NCI-H1436 treated with DMSO at 0.1 percent for 48 hours (cell line): ENCODE measurements at regions not wholly inside any gene's neighbourhood (a gene's known extent, or its start where the extent isn't known, plus 50 kb on each side); places are given as distances from the start of the nearest gene placed in this dataset.

Source experiments
- DNase-seq: peaks from one replicate; lab custom pipeline; 2025; lab: John Stamatoyannopoulos, UW

DNA sequence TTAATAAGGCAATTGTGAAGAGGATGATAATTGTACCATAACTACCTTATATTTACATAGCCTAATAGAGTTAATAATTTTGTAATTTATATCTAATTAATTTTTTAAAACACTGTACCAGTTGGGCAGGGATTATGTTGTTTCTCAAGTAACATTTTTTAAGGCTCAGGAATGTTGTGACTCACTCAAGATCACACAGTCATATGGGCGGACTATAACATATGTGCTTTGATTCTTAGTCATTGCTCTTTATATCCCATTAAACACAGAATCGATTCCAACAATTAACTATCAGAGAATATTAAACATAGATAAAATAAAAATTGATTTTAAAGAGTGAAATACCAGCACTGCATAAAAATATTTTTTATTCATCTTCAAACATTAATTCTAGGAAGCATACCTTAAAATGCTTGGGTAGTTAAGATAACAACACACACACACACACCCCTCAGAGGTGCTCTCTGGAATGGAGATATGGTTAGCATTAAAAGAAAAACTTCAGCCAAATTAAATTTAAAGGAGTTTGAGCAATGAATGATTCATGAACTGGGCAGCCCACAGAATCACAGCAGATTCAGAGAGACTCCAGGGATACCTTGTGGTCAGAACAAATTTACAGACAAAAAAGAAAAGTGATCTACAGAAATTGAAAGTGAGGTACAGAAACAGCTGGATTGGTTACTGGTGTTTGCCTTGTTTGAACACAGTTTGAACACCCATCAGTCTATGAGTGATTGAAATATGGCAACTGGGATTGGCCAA is 869.4 kb upstream of the ID2 start:
- no peak for DNase-seq

DNA sequence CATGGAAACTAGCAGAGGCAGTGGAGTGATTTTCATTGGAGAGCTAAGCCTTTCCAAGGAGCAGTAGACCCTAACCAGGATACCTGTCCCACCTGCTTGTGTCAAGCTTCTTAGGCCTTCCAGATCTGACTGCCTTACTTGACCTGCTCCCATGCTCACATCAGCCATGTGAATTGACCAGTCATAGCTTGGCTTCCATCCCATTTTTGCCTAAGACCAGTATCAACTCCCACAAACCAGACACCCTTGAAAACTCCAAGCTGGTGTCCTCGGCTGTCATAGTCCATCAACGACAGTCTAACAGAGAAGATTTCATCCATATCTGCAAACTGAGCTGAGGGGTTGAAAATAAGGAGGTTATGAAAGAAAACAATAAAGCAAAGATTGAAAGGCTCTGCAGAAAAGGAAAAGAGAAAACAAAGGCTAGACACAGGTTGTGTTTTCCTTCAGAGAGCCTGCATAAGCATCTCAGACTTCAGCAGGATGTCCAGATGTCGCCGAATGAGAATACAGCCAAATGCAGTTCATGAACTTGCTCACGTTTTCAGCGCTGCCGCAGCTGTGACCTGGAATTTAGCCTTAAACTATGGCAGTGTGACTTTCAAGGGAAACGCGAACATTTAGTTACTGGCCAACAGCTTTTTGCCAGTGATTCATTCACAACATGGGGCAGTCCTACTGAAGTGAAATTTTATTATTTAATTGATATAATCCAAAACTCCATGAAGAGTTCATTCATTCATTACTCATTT is 868.1 kb upstream of the ID2 start:
- no peak for DNase-seq

DNA sequence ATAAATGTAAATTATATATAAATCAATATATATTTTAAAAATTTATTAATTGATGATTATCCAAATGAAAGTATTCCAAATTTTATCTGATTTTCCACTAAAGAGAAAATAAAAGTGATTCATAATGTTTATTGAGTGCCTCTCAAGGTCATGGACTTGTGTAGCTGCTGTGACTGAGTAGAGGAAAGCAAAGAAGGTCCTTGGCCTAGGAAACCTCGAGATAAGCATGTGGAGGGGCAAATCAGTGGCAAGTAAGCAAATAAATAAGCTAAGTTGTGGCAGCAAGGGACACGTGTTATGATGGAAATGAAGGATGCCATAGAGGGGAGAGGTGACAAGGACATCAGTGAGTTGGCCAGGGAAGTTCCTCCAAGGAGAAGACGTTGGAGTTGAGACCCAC is 866.1 kb upstream of the ID2 start:
- no peak for DNase-seq

DNA sequence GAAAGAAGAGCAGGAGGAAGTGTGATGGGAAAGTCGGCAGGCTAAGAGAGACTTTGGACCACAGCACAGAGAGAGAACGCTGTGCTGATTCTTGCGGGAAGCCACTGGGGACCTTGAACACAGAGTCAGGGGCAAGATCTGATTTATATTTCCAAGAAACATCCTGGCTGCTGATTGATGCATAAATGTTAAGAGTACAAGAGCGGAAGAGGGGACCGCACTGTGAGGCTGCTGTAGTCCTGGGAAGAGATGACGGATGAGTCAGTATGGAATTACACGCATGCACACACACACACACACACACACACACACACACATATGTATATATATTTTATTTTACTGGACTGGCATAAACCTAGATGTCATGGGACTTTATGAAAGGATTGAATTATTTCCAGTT is 865.6 kb upstream of the ID2 start:
- no peak for DNase-seq

DNA sequence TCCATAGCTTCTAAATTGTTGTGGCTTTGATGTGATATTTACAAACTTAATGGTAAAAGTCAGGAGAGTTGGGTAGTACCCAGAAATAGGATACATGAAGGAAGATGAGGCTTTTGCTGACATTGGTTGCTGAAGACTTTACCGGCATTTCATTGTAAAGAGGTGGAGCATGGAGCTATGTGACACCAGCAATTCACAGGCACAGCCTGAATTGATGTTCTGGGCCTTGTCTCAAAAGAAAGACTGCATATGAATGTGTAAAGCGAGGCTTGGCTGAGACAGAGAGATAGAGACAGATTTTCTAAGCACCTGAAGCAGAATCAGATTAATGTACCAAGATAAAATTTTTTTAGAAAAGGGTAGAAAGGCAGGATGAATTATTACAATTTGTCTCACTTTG is 864.9 kb upstream of the ID2 start:
- no peak for DNase-seq

DNA sequence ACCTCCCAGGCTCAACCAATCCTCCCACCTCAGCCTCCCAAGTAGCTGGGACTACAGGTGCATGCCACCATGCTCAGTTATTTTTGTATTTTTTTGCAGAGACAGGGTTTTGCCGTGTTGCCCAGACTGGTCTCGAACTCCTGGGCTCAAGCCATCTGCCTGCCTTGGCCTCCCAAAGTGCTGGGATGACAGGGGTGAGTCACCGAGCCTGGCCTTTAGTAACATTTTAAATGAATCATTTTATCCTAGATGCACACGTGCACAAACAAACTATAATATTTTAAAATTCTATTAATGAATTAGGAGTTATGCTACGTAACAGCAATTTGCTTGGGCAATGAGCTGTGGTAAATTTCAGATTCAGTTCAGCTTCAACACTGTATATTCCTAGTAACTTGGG is 862.5 kb upstream of the ID2 start:
- no peak for DNase-seq

DNA sequence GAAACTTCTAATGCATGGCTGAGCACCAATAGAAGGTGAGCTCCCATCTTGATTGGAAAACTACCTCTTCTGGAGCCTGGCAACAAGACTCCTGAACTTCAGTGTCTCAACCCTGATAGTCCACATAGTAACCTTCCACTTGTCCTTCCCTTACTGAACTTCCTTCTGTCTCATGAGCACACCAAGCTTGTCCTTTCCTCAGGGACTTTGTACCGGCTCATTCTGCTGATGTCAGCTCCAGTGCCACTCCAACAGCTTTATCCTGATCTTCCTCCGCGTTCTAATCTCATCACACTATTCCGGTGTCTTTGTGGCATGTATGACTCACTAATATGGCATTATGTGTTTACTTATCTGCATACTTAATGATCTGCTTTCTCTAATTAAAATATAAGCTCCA is 862.0 kb upstream of the ID2 start:
- no peak for DNase-seq

DNA sequence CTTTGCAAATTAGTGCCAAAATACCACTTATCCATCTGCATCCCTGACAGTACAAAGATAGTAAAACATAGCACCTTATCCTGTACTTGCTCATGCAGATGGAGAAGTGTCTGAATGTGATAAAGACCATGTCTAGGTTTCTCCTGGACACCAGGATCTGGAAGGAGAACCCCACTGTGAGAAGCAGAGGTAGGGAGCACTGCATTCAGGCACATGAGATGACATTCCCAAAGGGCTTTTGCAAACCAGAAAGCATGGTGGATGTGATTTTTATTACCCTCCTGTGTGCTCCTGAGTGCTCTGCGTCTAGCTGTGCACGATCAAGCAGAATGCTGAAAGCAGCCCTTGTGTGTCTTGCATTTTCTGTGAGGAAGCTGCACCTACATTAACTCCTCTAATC is 857.6 kb upstream of the ID2 start:
- no peak for DNase-seq

DNA sequence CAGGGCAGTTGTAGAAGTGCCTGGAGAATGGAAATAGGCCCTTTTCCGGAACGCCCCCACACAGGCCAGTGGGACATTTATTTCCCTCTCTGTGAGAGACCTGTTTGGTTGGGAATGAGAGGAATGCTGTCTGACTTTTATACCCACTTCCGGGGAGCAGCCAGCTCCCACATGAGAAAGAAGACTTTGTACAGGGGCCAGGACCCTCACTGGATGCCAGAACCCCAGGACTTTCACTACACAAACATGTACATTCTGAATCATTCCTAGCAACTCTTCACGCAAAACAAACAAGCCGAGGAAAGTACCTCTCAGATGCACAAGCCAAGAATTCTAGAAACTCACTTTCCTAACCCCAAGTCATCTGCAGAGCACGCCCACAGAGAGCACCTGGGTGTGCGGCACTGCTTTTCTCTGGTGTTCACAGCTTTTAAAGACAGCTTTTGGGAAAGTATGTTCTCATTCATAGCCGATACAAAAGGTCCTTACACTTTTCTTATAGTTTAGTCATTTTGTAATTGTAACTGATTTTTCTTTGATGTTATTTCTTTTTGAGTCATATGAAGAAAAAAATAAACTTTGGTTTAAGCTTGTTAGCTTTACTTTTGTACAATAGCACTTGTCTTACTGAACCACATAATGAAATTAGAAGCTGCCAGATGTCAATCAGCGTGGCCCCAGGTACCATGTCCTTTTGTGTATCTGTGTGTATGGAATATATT is 856.1 kb upstream of the ID2 start:
- no peak for DNase-seq

DNA sequence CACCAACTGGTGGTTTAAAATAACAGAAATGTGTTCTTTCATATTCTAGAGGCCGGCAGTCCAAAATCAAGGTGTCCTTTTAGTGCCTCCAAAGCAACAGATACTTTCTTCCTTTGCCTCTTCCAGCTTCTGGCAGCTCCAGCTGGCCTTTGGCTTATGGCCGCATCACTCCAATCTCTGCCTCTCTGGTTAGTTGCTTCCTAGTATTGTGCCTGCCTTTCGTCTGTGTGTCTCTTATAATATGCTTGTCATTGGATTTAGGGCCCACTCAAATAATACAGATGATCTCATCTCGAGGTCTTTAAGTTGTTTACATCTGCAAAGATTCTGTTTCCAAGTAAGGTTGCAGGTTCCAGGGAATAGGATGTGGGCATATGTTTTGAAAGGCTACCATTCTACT is 855.2 kb upstream of the ID2 start:
- no peak for DNase-seq

DNA sequence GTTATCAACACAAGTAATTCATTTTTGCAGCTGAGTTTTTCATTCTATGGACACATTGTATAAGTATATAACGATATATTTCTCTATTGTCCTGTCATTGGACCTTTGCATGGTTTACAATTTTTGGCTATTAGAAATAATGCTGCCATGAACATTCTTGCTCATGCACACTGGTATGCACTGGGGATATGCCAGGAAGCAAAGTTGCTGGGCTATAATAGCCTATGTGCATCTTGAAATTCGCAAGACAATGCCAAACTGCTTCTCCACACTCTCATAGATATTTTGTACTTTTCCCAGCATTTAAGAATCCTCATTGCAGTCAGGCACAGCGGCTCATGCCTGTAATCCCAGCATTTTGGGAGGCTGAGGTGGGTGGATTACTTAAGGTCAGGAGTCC is 852.6 kb upstream of the ID2 start:
- no peak for DNase-seq

DNA sequence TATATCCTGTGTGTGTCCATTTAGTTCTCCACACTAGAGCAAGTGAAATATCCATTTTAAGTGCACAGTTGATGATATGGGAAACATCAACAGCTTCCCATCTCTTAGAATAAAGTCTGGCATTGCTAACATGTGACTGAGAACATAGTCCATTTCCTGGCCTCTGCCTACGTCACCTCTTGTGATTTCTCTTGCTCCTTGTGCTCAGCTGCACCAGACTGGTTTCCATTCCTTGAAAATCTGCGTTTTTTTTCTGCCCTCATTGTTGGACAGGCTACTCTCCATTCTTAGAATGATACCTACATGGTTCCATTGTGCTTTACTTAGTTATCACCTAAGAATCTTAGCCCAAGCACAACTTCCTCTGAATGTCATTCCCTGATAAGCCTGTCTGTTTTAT is 851.2 kb upstream of the ID2 start:
- DNase-seq = no peak

DNA sequence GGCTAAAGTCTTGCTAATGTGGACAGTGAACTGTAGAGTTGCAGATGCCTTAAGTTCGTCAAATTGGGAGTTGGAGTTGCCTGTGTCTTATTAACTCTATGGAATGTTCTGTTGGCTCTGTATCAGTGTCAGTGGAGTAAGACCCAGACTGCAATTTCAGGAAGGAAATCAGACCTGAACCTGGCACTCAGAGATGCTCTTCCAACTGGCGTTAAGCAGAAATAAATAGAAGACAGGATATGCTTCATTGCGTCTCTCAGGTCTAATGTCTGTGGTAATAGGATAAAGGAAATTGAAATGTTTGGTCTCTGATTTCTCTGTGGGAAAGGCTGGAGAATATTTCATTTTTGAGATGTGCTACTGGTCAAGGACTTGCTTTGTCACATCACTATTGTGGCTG is 846.7 kb upstream of the ID2 start:
- DNase-seq = no peak

DNA sequence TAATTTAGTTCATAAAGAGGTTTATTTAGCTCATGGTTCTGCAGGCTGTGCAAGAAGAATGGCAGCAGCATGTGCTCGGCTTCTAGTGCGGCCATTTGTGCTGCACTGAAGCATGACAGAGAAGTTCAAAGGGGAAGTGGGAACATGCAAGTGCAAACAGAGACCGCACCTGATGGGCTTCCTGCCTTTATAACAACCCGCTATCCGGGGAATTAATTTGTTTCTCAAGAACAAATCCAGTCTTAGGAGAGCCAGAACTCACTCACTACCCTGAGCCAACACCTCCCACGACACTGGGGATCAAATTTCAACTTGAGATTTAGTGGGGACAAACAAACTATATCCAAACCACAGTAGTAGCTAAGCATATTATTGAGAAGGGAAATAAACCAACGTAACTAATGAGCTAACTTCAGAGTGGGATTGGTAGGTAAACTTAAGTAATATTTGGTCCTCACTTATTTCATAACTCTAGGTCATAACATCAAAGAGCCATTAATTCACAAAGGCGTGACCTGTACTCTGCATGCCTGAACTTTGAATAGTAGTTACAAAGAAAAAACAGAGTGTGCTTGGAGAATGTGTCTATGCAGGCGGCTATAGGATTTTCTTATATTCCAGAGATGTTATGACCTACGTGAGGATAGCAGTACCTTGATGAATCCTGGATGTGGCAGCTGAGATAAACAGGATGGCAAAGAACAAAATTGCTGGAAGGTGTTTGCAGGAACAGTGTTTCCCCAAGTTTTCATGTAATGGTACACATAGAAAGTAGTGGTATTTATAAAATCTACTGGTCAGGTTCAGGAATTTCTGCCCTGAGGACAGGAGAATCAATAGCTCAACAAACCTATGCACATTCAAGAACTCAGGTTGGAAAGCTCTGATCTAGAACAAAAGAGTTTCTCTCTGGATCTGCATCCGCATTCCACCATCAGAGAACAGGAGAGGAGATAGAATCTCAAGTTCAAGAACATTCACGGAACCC is 845.9 kb upstream of the ID2 start:
- DNase-seq = no peak

DNA sequence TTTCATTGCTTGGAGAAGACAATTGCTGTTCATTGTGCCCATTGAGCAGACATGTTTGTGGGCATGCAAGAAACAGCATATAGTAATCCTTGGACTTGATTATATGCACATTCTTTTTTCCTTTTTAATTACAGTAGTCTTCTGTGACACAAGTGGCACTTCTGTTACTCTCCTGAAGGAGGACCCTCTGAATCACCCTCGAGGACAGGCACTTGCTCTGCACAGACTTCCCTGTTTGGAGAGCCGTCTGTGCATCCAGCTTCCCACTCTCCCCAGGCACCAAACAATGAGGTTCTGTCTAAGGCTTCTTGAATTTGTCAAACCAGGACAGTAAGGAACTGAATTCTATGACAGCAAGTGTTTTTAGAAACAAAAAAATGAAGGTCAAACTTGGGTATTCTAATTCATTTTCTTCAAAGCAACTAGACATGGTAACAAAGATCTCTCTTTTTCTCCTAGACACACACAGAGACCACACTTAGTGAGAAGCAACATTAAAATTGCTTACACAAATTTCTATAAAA is 844.6 kb upstream of the ID2 start:
- no peak for DNase-seq

DNA sequence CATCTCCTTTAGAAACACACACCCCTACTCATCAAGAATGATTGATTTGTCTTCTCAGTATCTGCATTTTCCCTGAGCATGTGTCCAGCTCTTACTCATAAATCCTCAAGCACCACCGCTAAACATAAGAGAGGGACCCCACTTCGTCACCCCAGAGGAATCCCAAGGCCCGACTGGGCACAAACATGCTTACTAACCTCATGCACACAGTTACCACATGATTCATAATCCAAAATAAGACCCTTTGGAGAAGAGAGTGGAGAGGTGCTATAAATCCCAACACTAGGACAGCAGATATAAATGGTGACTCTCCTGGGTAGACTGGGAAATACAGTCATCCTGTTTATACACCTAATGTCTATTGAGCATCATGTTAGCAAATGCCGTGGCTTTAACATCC is 843.2 kb upstream of the ID2 start:
- no peak for DNase-seq

DNA sequence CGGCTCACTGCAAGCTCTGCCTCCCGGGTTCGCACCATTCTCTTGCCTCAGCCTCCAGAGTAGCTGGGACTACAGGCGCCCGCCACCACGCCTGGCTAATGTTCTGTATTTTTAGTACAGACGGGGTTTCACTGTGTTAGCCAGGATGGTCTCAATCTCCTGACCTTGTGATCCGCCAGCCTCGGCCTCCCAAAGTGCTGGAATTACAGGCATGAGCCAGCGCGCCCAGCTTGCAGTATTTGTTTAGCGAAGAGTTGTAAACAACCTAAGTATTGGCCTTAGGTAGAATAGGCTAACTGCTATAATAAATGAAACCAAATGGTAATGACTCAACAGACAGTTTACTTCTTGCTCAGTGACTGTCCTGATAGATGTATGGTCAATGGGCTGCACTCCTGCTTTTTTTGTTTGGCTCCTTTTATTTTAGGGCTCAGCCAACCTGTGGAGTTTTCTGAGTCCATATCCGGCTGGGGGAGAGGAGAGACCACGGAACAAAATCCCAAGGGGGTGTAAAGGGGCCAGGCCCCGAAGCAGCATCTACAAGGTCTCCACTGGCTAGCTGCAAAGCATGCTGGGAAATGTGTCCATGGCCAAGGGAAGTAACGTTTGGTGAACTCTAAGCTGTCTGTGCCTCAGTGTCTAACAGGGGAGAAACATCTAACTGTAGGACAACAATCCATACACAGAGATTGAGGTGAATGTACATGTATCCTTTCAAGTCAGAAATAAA is 841.0 kb upstream of the ID2 start:
- no peak for DNase-seq

DNA sequence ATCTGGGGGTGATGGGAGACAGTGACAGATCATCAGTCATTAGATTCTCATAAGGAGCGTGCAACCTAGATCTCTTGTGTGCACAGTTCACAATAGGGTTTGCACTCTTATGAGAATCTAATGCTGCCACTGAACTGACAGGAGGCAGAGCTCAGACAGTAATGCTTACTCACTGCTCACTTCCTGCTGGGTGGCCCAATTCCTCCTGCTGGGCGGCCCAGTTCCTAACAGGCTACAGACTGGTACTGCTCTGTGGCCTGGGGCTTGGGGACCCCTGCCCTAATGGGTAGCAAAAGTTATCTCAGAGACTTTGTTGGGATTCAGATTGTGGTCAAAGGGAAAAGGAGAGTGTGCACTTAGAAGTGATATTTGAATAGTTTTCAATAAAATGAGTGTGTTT is 840.1 kb upstream of the ID2 start:
- DNase-seq = no peak

DNA sequence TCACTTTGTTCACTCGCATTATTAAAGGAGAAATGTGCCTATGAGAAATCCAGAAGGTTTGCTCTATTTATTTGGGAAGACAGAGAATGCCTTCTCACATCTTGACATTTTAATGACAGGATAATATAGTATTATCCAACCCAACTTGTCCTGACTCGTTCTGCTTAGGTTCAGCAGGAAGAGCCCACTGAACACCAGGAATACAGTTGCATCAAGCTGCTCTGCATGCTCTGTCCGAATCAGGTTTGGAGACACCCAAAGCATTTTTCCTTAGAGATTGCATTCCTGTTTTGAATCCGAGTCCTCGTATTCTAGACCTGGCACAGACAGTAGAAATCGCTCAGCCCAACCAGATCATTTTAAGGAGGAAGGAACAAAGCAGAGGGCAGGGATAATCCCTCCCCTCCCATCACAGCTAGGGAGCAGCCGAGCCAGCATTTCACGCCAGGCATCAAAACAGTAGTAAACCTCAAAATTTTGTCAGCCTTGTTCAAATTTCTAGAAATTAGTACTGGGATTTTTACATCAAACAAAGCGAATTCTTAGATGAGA is 837.4 kb upstream of the ID2 start:
- DNase-seq = no peak

DNA sequence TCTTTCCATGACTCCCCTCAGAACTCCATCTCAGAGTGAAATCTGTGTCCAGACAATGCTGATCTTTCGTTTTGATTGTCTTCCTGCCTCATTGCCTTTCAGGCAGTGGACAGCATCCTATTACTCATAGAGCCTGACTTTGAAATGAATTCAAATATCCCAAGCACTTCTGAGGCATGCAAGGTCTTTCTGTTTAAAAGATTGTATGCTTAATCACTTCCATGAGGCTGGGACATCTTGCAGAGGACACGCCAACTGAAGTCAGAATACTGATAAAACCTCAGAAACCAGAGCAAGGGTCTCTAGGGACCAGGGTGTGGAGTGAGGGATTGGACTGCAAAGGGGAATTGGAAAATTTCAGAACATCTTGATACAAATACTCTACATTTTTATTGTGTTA is 836.5 kb upstream of the ID2 start:
- no peak for DNase-seq

DNA sequence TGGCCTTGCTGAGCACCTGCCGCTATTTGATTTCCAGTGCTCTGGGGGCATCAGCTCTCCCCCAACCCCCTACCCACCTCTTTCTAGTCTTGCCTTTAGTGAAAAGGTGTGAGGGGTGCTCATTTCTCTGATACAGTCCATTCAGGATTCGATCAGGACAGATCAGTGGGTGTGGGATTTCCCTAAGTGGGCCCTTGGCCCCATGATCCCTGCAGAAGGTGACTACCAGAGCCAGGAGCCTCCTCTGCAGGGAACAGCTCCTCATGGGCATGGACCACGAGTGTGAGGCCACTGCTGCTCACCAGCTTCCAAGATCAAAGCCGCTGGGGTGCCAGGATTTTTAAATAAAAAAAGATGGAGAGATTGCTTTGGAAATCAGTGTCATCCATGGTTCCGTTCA is 835.2 kb upstream of the ID2 start:
- DNase-seq = no peak
